Panc1 (cell line): ENCODE measurements at regions not wholly inside any gene's neighbourhood (a gene's known extent, or its start where the extent isn't known, plus 50 kb on each side); places are given as distances from the start of the nearest gene placed in this dataset.

Experiments
- ATAC-seq: fragments of 200-7000 bp; cut with Tn5 transposase; 2 replicates; pipeline ENCODE4 v1.9.1; 2020; ENCODE audit warnings: mild to moderate bottlenecking, moderate library complexity
- BruUV-seq: library from RNA; stranded (reverse); fragments of 400-500 nt; replicated peaks from 2 replicates; lab custom pipeline; 2021; lab: Mats Ljungman, UMichigan
- CTCF ChIA-PET: fragments of 300-600 bp; sonication (Branson Sonifier 250); formaldehyde crosslinking; loops from one replicate; lab custom pipeline; 2022; ENCODE audit warnings: antibody characterized with exemption; lab: Charles Lee
- POLR2A ChIA-PET: fragments of 300-600 bp; sonication (Branson Sonifier 250); formaldehyde crosslinking; loops from one replicate; lab custom pipeline; 2022; ENCODE audit warnings: antibody characterized with exemption; lab: Charles Lee
- DNase-seq: peaks from one replicate; pipeline ENCODE4 v3.0.0-alpha.2; 2010; ENCODE audit warnings: low read depth, low spot score
- H3K27ac ChIP-seq: 2 replicates; pipeline ENCODE4 v1.5.1; 2011; ENCODE audit warnings: mild to moderate bottlenecking, low read length, inconsistent platforms
- H3K27me3 ChIP-seq: fragments of 200-500 bp; sonication (Bioruptor generic); 2 replicates; pipeline ENCODE4 v1.6.0; 2014; ENCODE audit warnings: low read length, inconsistent platforms; ENCODE audit not compliant: control insufficient read depth, insufficient read depth
- H3K36me3 ChIP-seq: fragments of 200-500 bp; sonication (Bioruptor generic); 2 replicates; pipeline ENCODE4 v1.5.1; 2014; ENCODE audit warnings: inconsistent platforms, mild to moderate bottlenecking, low read length, moderate library complexity; ENCODE audit not compliant: control insufficient read depth, insufficient read depth
- H3K4me1 ChIP-seq: 2 replicates; pipeline ENCODE4 v1.5.1; 2011; ENCODE audit warnings: inconsistent platforms, mild to moderate bottlenecking, low read length, moderate library complexity; ENCODE audit not compliant: control insufficient read depth, insufficient read depth
- H3K4me3 ChIP-seq, 2 experiments: 2 replicates each; pipeline ENCODE4 v1.5.1; 2011 to 2012; ENCODE audit warnings: low read depth in 2 of 2, low read length in 2 of 2, mild to moderate bottlenecking in 2 of 2, inconsistent platforms in 1 of 2, moderate library complexity in 1 of 2
- H3K9me3 ChIP-seq: fragments of 200-500 bp; sonication (Bioruptor generic); 2 replicates; pipeline ENCODE4 v1.5.1; 2014; ENCODE audit warnings: low read depth, mild to moderate bottlenecking, inconsistent platforms, low read length, moderate library complexity; ENCODE audit not compliant: control insufficient read depth, insufficient read depth
- POLR2AphosphoS5 ChIP-seq: IDR thresholded peaks from 2 replicates; pipeline ENCODE4 v1.6.1; 2012; ENCODE audit warnings: mild to moderate bottlenecking, low read depth, low read length, moderate library complexity
- SIN3A ChIP-seq: IDR thresholded peaks from 2 replicates; pipeline ENCODE4 v1.6.1; 2012; ENCODE audit warnings: low read depth, mild to moderate bottlenecking, low read length, moderate library complexity, borderline replicate concordance; ENCODE audit not compliant: insufficient read depth
- TCF7L2 ChIP-seq: IDR thresholded peaks from 2 replicates; pipeline ENCODE4 v1.6.1; 2011; ENCODE audit warnings: mild to moderate bottlenecking, low read depth, low read length, inconsistent platforms
- in situ Hi-C: cut with HindIII; loops from 2 replicates; pipeline ENCODE4 v1.10.0; 2016; ENCODE audit warnings: low sequenced_read_pairs, low pct_unique_long_range_greater_than_20kb
- intact Hi-C: fragments of 100-400 bp; cut with micrococcal nuclease; formaldehyde crosslinking; loops from one replicate; pipeline ENCODE4 v1.10.0; 2022; ENCODE audit not compliant: unreplicated experiment
- TF ChIP-seq, protein P1 (sequence below): fragments of 450-650 bp; IDR thresholded peaks from 2 replicates; pipeline ENCODE4 v1.5.1; 2017; ENCODE audit warnings: mild to moderate bottlenecking
- TF ChIP-seq, protein P2 (sequence below), 2 experiments: IDR thresholded peaks; 2 replicates each; pipeline ENCODE4 v1.6.1; 2011 to 2012; ENCODE audit warnings: low read depth in 2 of 2, control low read depth in 1 of 2, low read length in 1 of 2, mild to moderate bottlenecking in 1 of 2, moderate library complexity in 1 of 2; ENCODE audit not compliant: insufficient read depth in 1 of 2

GRCh38 chr6:135798751-135799515, 52.6 kb upstream of the PDE7B start:
- no peaks in the 10 kb centered on the region for H3K4me1 ChIP-seq
- in situ Hi-C loops = no loop called here

More at GRCh38 chr6:135798751-135799515, 52.6 kb upstream of the PDE7B start:
- H3K9me3 ChIP-seq = no peaks in the 10 kb centered on the region
- H3K27ac ChIP-seq = no peak overlapping the region
- no peak for DNase-seq
- no peaks in the 10 kb centered on the region for H3K36me3 ChIP-seq
- POLR2A ChIA-PET = no interaction called here
- no peaks in the 10 kb centered on the region for H3K27me3 ChIP-seq
- TF ChIP-seq POLR2AphosphoS5 (no peak), SIN3A (no peak), TCF7L2 (no peak)
- TF ChIP-seq, protein P1, sequence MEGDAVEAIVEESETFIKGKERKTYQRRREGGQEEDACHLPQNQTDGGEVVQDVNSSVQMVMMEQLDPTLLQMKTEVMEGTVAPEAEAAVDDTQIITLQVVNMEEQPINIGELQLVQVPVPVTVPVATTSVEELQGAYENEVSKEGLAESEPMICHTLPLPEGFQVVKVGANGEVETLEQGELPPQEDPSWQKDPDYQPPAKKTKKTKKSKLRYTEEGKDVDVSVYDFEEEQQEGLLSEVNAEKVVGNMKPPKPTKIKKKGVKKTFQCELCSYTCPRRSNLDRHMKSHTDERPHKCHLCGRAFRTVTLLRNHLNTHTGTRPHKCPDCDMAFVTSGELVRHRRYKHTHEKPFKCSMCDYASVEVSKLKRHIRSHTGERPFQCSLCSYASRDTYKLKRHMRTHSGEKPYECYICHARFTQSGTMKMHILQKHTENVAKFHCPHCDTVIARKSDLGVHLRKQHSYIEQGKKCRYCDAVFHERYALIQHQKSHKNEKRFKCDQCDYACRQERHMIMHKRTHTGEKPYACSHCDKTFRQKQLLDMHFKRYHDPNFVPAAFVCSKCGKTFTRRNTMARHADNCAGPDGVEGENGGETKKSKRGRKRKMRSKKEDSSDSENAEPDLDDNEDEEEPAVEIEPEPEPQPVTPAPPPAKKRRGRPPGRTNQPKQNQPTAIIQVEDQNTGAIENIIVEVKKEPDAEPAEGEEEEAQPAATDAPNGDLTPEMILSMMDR = no peak
- TF ChIP-seq, protein P2, sequence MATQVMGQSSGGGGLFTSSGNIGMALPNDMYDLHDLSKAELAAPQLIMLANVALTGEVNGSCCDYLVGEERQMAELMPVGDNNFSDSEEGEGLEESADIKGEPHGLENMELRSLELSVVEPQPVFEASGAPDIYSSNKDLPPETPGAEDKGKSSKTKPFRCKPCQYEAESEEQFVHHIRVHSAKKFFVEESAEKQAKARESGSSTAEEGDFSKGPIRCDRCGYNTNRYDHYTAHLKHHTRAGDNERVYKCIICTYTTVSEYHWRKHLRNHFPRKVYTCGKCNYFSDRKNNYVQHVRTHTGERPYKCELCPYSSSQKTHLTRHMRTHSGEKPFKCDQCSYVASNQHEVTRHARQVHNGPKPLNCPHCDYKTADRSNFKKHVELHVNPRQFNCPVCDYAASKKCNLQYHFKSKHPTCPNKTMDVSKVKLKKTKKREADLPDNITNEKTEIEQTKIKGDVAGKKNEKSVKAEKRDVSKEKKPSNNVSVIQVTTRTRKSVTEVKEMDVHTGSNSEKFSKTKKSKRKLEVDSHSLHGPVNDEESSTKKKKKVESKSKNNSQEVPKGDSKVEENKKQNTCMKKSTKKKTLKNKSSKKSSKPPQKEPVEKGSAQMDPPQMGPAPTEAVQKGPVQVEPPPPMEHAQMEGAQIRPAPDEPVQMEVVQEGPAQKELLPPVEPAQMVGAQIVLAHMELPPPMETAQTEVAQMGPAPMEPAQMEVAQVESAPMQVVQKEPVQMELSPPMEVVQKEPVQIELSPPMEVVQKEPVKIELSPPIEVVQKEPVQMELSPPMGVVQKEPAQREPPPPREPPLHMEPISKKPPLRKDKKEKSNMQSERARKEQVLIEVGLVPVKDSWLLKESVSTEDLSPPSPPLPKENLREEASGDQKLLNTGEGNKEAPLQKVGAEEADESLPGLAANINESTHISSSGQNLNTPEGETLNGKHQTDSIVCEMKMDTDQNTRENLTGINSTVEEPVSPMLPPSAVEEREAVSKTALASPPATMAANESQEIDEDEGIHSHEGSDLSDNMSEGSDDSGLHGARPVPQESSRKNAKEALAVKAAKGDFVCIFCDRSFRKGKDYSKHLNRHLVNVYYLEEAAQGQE (IDR thresholded peaks at IDR 0.05; ENCODE audit: insufficient read depth in 1 of 2, low read depth in 2 of 2, low read length in 1 of 2) = no peak
- no peak for ATAC-seq
- CTCF ChIA-PET = no interaction called here
- no peak overlapping the region for H3K4me3 ChIP-seq
- BruUV-seq = no TSS peak
- intact Hi-C loops = no loop called here
